Left kidney (tissue), 1 donor: ENCODE measurements at regions not wholly inside any gene's neighbourhood (a gene's known extent, or its start where the extent isn't known, plus 50 kb on each side); places are given as distances from the start of the nearest gene placed in this dataset.
A peak's percentile ranks its signal among the peaks of the same experiment; 100 is the strongest.
"Not testable (repeated sequence)": the region's sequence is repeated elsewhere in the genome, so short reads cannot be mapped to it uniquely, and the experiment has no call there.

Source experiments
- DNase-seq: peaks from one replicate; pipeline ENCODE4 v3.0.0-alpha.2; 2013

- DNase-seq = no peak
These were observed 307.8 kb upstream of the SMIM21 start for GRCh38 chr18:75735291-75735690.

GRCh38 chr18:75730249-75730648, 302.7 kb upstream of the SMIM21 start:
- no peak for DNase-seq

DNA sequence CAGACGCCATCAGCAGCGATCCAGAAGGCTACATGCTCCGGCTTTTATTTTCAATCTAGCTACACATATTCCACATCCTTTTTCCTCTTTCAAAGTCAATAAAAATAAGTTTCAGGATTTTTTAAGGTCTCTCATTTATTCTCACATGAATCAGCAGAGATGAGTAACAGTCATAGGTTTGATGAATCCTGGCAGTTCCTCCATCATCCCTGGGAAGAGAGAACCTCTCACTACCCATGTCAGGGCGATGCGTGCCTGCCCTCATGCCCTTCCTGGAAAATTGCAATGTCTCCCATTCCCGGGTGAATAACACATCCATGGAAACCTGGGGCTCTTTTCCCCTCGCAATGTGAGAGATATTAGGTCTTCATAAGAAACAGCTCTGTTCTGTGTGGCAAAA, 301.1 kb upstream of the SMIM21 start:
- DNase-seq = no peak

GRCh38 chr18:75727456-75727855, 300.0 kb upstream of the SMIM21 start:
- peak; percentile 4 for DNase-seq

GRCh38 chr18:75723521-75724340, 296.2 kb upstream of the SMIM21 start:
- no peak for DNase-seq

DNA sequence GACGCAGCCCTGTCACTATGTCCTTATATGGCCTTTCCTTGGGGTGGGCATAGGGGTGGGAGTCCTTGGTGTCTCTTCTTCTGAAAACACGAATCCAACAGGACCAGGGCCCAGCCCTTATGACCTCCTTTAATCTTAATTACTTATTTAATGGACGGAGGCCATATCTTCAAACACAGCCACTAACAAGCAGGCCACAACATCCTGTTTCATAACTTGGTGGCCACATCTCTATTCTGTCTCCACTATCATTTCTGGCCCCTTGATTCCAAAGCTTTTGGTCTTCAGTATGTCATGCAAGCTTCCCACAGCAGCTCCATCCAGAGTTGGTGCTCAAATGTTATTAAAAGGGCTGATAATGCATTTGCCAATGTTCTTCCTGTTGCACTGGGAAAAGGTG, 287.3 kb upstream of the SMIM21 start:
- DNase-seq = no peak

GRCh38 chr18:75712124-75712867, 284.8 kb upstream of the SMIM21 start:
- not testable (repeated sequence) for DNase-seq

- no peak for DNase-seq
These were observed 273.1 kb upstream of the SMIM21 start for GRCh38 chr18:75700561-75700960.

DNA sequence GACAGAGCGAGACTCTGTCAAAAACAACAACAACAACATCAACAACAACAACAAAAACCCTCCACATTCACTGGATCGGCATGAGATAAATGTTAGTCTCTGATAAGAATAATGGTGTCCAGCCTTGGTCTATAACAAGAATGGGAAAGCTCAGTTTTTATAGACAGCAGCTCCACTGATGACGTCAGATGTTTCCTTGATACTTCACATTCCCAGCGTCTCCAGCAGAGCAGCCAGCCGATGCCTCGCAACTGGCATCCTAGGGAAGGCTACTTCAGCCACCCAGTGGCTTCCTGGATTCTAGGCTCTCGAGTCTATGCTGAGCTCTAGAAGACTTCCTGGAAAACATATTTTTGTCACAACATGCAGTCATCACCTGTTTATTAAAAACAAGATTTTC, 271.4 kb upstream of the SMIM21 start:
- no peak for DNase-seq

- DNase-seq = no peak
These were observed 270.0 kb upstream of the SMIM21 start for GRCh38 chr18:75697493-75697892.

DNA sequence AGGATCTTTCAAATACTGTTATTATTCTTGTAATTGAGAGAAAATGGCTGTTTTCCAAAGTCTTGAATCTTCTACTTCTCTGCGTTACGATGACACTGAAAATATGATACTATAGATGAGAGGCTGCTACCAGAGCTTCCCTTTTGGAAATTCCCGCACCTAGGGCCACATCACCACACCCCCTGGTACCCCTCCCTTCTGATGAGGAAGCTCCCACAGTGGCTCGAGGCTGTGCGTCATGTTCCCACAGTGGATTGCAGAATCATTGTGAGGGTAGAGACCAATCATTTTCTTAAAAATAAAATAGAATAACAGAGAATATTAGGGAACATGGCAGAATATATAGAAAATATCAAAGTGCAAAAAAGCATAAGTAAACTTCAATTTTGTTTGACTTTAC, 268.9 kb upstream of the SMIM21 start:
- no peak for DNase-seq

DNA sequence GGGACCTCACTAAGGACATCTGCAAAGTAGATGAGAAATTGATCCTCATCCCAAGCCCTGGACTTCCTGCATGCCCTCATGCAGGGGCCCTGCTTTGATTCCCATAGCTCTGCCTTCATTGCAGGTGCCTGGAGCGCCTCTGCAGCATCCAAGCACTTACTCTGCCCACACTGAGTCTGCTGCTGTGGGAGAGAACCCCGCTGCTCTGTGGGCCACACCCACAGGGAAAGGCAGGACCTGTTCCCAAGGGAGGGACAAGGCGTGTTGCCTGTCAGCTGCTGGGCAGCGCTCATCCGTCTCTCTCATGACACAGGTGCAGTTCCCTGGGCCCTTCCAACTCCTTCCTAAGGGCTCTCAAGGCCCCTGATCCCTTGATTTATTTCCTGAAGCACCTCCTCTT, 266.8 kb upstream of the SMIM21 start:
- DNase-seq = no peak

DNA sequence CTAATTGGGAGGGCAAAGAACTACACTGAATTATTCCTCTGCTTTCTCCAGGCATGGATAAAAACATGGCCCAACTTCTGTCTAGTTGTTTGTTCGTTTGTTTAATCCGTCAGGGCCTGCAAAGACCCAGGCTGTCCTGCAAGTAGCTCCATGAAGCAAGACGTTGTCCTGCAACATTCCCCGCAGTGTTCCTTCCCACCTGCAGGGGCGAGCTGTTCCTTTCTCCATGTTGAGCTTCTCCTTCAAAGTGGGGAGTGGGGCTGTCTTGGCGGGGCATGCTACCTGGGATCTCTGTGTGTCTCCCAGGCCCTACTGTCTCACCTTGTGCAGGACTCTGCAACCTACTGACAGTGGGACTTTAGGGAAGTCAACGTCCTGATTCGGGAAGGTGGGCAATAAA, 264.0 kb upstream of the SMIM21 start:
- DNase-seq = no peak

GRCh38 chr18:75690283-75690682, 262.8 kb upstream of the SMIM21 start:
- not testable (repeated sequence) for DNase-seq

- no peak for DNase-seq
These were observed 260.1 kb upstream of the SMIM21 start for GRCh38 chr18:75687626-75688025.

DNA sequence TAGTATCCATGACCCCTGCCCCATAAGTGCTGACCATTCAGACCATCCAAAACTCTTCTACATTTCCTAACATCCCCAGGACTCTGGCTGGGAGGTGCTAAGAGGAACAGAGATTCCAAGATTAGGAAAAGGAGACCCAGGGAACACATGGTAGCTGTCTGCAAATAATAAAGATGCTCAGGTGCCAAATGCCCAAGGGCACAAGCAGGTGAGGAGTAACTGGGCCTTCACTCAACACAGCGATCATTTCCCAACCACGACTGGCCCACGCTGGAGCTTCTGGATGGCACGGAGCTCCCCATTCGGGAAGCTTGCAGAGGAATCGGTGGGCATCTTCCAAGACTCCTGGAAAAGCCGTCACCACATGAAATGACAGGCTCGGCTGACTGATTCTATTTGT, 255.9 kb upstream of the SMIM21 start:
- DNase-seq = no peak

GRCh38 chr18:75681538-75682115, 254.1 kb upstream of the SMIM21 start:
- DNase-seq = no peak

DNA sequence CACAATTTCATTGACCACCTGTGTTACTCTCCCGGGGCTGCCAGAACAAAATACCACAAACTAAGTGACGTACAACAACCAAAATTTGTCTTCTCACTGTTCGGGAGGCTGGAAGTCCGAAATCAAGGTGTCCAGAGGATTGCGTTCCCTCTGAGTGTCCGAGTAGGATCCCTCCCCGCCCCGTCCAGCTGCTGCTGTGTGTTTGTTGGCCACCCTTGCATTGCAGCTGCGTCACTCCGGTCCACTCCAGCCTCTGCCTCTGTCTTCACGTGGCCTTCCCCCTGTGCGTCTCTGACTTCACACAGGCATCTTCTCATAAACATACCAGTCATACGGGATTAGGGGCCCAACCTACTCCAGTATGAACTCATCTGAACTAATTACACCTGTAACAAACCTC, 251.8 kb upstream of the SMIM21 start:
- DNase-seq = no peak

DNA sequence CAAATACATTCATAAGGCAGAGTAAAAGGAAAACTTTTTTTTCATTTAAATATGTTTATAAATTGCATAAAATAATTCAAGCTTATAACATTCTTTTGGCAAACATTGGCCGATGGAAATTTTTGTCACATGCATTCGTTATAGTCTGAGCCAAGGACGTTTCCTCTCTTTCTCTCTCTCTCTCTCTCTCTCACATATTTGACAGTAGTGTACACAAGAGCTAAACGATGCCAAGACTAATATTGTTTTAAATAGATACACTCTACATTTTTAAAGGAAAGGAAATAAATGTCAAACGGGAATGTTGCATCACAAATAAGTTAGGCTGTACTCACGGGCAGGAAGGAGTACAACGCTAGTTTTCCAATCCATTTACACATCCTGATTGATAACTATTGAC, 251.1 kb upstream of the SMIM21 start:
- no peak for DNase-seq

- DNase-seq = no peak
These were observed 250.4 kb upstream of the SMIM21 start for GRCh38 chr18:75677696-75678455.

DNA sequence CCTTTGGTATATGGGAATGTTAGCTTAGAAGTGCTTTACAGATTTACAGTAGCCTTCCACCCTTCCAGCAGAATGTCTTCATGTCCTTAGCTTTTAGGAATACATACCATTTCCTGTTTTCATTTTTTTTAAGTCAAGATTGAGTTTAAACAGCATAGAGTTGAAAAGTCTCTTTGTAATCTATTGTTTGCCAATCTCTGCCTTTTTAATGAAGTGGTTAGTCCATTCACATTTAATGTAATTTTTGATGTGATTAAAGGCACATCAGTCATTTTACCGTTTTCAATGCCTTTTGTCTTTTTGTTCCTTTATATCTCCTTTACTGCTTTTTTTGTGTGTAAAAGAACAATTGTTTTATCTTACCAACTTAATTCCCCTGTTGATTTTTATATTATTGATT, 233.4 kb upstream of the SMIM21 start:
- DNase-seq = no peak

DNA sequence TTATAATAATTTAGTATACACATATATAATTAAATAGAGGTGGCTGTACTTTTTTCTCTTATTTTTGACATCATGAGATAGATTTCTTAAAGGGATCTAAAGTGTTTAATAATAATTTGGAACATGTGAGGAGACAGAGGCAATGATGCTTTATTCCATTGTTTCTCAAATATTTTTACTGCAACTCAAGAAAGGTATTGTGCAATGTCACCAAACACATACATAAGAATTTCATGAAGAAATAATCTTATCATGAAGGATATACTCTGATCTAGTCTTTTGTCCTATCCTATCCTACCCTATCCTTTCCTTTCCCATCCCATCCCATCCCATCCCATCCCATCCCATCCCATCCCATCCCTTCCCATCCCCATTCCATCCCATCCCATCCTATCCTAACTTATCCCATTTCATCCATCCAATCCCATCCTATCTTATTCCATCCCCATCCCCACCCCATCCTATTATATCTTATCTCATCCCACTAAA, 232.1 kb upstream of the SMIM21 start:
- no peak for DNase-seq
